CD14-positive monocyte (primary cell): ENCODE measurements at regions not wholly inside any gene's neighbourhood (a gene's known extent, or its start where the extent isn't known, plus 50 kb on each side); places are given as distances from the start of the nearest gene placed in this dataset.

Source experiments
- DNase-seq, 3 donors: peaks; one replicate each; pipeline ENCODE4 v3.0.0-alpha.2; 2011 to 2022
- H2AFZ ChIP-seq: 2 replicates; pipeline ENCODE4 v1.6.0; 2012; ENCODE audit warnings: mild to moderate bottlenecking, low read depth, low read length, inconsistent platforms; ENCODE audit not compliant: insufficient read depth, poor library complexity, severe bottlenecking
- H3K27ac ChIP-seq, 2 donors: 1 replicate in 1 of 2; 2 replicates in 1 of 2; pipeline ENCODE4 v1.5.1; 2012 to 2013; ENCODE audit warnings: low read length in 2 of 2, control low read depth in 1 of 2, inconsistent platforms in 1 of 2, low read depth in 1 of 2, mild to moderate bottlenecking in 1 of 2
- H3K27me3 ChIP-seq, 2 donors: one replicate each; pipeline versions ENCODE4 v1.6.0 to v1.6.1; 2011 to 2013; ENCODE audit warnings: low read length in 2 of 2; ENCODE audit not compliant: control insufficient read depth in 2 of 2, insufficient read depth in 2 of 2
- H3K36me3 ChIP-seq, 2 donors: replicated peaks in 1 of 2; 1 replicate in 1 of 2; 2 replicates in 1 of 2; pipeline versions ENCODE4 v1.5.1 to v1.6.1; 2012 to 2013; ENCODE audit warnings: low read length in 2 of 2, control low read depth in 1 of 2, inconsistent platforms in 1 of 2, mild to moderate bottlenecking in 1 of 2; ENCODE audit not compliant: insufficient read depth in 2 of 2, control insufficient read depth in 1 of 2
- H3K4me1 ChIP-seq, 2 donors: 1 replicate in 1 of 2; 2 replicates in 1 of 2; pipeline versions ENCODE4 v1.5.1 to v1.6.1; 2012 to 2013; ENCODE audit warnings: low read length in 2 of 2, control low read depth in 1 of 2, inconsistent platforms in 1 of 2, mild to moderate bottlenecking in 1 of 2, moderate library complexity in 1 of 2; ENCODE audit not compliant: insufficient read depth in 2 of 2, control insufficient read depth in 1 of 2
- H3K4me2 ChIP-seq: replicated peaks from 2 replicates; pipeline ENCODE3; 2012; ENCODE audit warnings: low read length, moderate library complexity, mild to moderate bottlenecking; ENCODE audit not compliant: poor library complexity, severe bottlenecking; ENCODE audit errors: extremely low read depth
- H3K4me3 ChIP-seq, 3 experiments: fragments of 200-600 bp in 1 of 3; sonication (generic) in 1 of 3; replicated peaks in 1 of 3; 1 replicate in 2 of 3; 2 replicates in 1 of 3; pipeline ENCODE4 v1.5.1; 2011 to 2013; ENCODE audit warnings: low read length in 3 of 3, mild to moderate bottlenecking in 3 of 3, control low read depth in 2 of 3, low read depth in 2 of 3, inconsistent platforms in 1 of 3, moderate library complexity in 1 of 3
- H3K79me2 ChIP-seq: 2 replicates; pipeline ENCODE4 v1.6.0; 2012; ENCODE audit warnings: mild to moderate bottlenecking, control low read depth, inconsistent platforms, low read length, moderate library complexity; ENCODE audit not compliant: insufficient read depth
- H3K9ac ChIP-seq: 2 replicates; pipeline ENCODE4 v1.6.0; 2017; ENCODE audit warnings: low read length, mild to moderate bottlenecking; ENCODE audit not compliant: insufficient read depth, poor library complexity, severe bottlenecking
- H3K9me3 ChIP-seq, 2 donors: replicated peaks in 1 of 2; 1 replicate in 1 of 2; 2 replicates in 1 of 2; pipeline versions ENCODE4 v1.5.1 to v1.6.1; 2012 to 2013; ENCODE audit warnings: low read length in 2 of 2, control low read depth in 1 of 2; ENCODE audit not compliant: control insufficient read depth in 1 of 2, insufficient read depth in 1 of 2
- H4K20me1 ChIP-seq: 2 replicates; pipeline ENCODE4 v1.6.0; 2012; ENCODE audit warnings: mild to moderate bottlenecking, low read length, control low read depth, moderate library complexity; ENCODE audit not compliant: insufficient read depth
- H3K27ac Mint-ChIP-seq, 7 donors: one replicate each; pipeline ENCODE4 v1.8.0; 2020; ENCODE audit warnings: mild to moderate bottlenecking in 7 of 7, mixed read lengths in 7 of 7, moderate library complexity in 6 of 7, inconsistent platforms in 2 of 7
- H3K27me3 Mint-ChIP-seq, 3 donors: one replicate each; pipeline ENCODE4 v1.8.0; 2021 to 2022; ENCODE audit warnings: low read depth in 3 of 3, mild to moderate bottlenecking in 3 of 3, mixed read lengths in 3 of 3, moderate library complexity in 3 of 3, inconsistent platforms in 1 of 3
- H3K36me3 Mint-ChIP-seq, 2 donors: one replicate each; pipeline ENCODE4 v1.8.0; 2020; ENCODE audit warnings: mixed read lengths in 2 of 2, inconsistent platforms in 1 of 2, mild to moderate bottlenecking in 1 of 2
- H3K4me1 Mint-ChIP-seq: one replicate; pipeline ENCODE4 v1.8.0; 2020; ENCODE audit warnings: mild to moderate bottlenecking, mixed read lengths
- H3K4me3 Mint-ChIP-seq, 2 donors: one replicate each; pipeline ENCODE4 v1.8.0; 2020; ENCODE audit warnings: mild to moderate bottlenecking in 2 of 2, mixed read lengths in 2 of 2, moderate library complexity in 1 of 2
- H3K9me3 Mint-ChIP-seq, 7 donors: one replicate each; pipeline ENCODE4 v1.8.0; 2020 to 2022; ENCODE audit warnings: mixed read lengths in 7 of 7, mild to moderate bottlenecking in 6 of 7, moderate library complexity in 6 of 7, inconsistent platforms in 2 of 7
- WGBS: methylation state at CpG from one replicate; pipeline ENCODE4 v1.1.5; 2013; ENCODE audit warnings: missing lambda C conversion rate; ENCODE audit not compliant: insufficient coverage; 5-methylcytosine and 5-hydroxymethylcytosine counted together
- intact Hi-C, 2 donors: fragments of 100-400 bp; cut with micrococcal nuclease; formaldehyde crosslinking; loops; one replicate each; pipeline versions ENCODE4 v1.15.0 to v1.15.1; 2023
- TF ChIP-seq, protein P1 (sequence below): fragments of 200-600 bp; IDR thresholded peaks from one replicate; pipeline ENCODE4 v1.8.0; 2022; ENCODE audit warnings: antibody characterized with exemption, mild to moderate bottlenecking

DNA sequence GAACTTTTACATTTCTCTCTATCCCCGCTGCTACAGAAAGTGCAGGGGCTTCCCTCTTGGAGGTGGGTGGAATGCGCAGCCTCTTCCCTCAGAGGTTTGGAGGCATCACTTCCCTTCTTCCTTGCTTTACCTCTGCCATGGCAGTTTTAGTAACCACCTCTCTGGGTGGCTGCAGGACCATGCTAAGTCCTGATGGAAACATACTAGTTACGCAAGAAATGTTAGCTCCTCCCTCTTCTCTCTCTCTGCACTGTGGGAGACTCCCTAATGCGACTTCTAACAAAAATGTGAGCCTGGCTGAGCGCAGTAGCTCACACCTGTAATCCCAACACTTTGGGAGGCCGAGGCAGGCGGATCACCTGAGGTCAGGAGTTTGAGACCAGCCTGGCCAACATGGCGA, 116.8 kb upstream of the RAB6C start:
- peaks cover 2% of the 10 kb centered on the region for H3K4me1 Mint-ChIP-seq
- no peak overlapping the region for H3K27ac ChIP-seq
- H3K36me3 Mint-ChIP-seq = no peaks in the 10 kb centered on the region
- H4K20me1 ChIP-seq = no peaks in the 10 kb centered on the region
- no peaks in the 10 kb centered on the region for H3K9me3 Mint-ChIP-seq
- DNase-seq = no peak
- H3K27me3 Mint-ChIP-seq = peaks cover 0 to 3% (median 0%) of the 10 kb centered on the region in 3 donors
- no peaks in the 10 kb centered on the region for H3K9me3 ChIP-seq
- no peaks in the 10 kb centered on the region for H3K27me3 ChIP-seq
- H3K4me3 Mint-ChIP-seq = no peak overlapping the region
- H3K4me1 ChIP-seq = no peaks in the 10 kb centered on the region
- H3K36me3 ChIP-seq = no peaks in the 10 kb centered on the region
- H3K4me3 ChIP-seq = no peak overlapping the region
- peak overlapping the region in 1 of 7 donors; percentile 71 for H3K27ac Mint-ChIP-seq
- WGBS = 86% methylated on average over 2 of the region's 8 CpGs
- intact Hi-C loops = no loop called here
- TF ChIP-seq, protein P1, sequence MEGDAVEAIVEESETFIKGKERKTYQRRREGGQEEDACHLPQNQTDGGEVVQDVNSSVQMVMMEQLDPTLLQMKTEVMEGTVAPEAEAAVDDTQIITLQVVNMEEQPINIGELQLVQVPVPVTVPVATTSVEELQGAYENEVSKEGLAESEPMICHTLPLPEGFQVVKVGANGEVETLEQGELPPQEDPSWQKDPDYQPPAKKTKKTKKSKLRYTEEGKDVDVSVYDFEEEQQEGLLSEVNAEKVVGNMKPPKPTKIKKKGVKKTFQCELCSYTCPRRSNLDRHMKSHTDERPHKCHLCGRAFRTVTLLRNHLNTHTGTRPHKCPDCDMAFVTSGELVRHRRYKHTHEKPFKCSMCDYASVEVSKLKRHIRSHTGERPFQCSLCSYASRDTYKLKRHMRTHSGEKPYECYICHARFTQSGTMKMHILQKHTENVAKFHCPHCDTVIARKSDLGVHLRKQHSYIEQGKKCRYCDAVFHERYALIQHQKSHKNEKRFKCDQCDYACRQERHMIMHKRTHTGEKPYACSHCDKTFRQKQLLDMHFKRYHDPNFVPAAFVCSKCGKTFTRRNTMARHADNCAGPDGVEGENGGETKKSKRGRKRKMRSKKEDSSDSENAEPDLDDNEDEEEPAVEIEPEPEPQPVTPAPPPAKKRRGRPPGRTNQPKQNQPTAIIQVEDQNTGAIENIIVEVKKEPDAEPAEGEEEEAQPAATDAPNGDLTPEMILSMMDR = no peak
- H3K79me2 ChIP-seq = no peaks in the 10 kb centered on the region
- no peak overlapping the region for H2AFZ ChIP-seq
- H3K9ac ChIP-seq = no peak overlapping the region
- no peak overlapping the region for H3K4me2 ChIP-seq

- WGBS = 100% methylated on average over 3 of the region's 3 CpGs
- H3K9me3 Mint-ChIP-seq = no peaks in the 10 kb centered on the region
Measured at GRCh38 chr2:129863350-129863749, 116.1 kb upstream of the RAB6C start.

More at GRCh38 chr2:129863350-129863749, 116.1 kb upstream of the RAB6C start:
- Histone ChIP-seq H3K4me1 (no peaks in the 10 kb centered on the region), H3K36me3 (no peaks in the 10 kb centered on the region), H3K27me3 (no peaks in the 10 kb centered on the region), H3K27ac (no peak overlapping the region), H3K9ac (no peak overlapping the region), H4K20me1 (no peaks in the 10 kb centered on the region), H3K79me2 (no peaks in the 10 kb centered on the region), H3K9me3 (no peaks in the 10 kb centered on the region), H2AFZ (peak overlapping the region; percentile 17), H3K4me3 (no peak overlapping the region), H3K4me2 (no peak overlapping the region)
- H3K27ac Mint-ChIP-seq = no peak overlapping the region
- intact Hi-C loops = no loop called here
- H3K27me3 Mint-ChIP-seq = peaks cover 0 to 5% (median 0%) of the 10 kb centered on the region in 3 donors
- H3K4me3 Mint-ChIP-seq = no peak overlapping the region
- TF ChIP-seq, protein P1 = no peak
- no peak for DNase-seq
- H3K36me3 Mint-ChIP-seq = no peaks in the 10 kb centered on the region
- peaks cover 2% of the 10 kb centered on the region for H3K4me1 Mint-ChIP-seq
